GM12874 (cell line): ENCODE measurements at regions not wholly inside any gene's neighbourhood (a gene's known extent, or its start where the extent isn't known, plus 50 kb on each side); places are given as distances from the start of the nearest gene placed in this dataset.

Experiments used
- TF ChIP-seq, protein P1 (sequence below): IDR thresholded peaks from 2 replicates; pipeline ENCODE4 v1.5.1; 2011; ENCODE audit warnings: low read depth, mild to moderate bottlenecking, control low read depth, low read length, moderate library complexity; ENCODE audit not compliant: insufficient read depth

DNA sequence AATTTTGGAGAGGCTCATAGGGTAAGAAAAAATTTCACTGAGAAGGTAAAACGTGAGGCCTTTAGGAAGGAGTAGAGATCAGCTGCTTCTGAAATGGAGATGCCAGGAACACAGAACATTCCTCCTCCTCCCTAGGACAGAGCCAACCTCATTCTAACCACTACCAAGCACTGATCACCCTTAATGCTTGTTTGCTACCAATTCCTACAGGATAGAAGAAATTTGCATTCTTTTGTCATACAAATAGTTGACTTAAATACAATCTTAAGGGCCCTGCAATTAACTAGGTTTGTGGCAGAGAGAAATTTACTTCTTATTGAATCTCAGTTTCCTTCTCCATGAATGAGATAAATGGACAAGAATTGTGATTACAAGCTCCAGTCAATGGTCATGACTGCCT lies 780.2 kb upstream of the WWC1 start:
- TF ChIP-seq, protein P1, sequence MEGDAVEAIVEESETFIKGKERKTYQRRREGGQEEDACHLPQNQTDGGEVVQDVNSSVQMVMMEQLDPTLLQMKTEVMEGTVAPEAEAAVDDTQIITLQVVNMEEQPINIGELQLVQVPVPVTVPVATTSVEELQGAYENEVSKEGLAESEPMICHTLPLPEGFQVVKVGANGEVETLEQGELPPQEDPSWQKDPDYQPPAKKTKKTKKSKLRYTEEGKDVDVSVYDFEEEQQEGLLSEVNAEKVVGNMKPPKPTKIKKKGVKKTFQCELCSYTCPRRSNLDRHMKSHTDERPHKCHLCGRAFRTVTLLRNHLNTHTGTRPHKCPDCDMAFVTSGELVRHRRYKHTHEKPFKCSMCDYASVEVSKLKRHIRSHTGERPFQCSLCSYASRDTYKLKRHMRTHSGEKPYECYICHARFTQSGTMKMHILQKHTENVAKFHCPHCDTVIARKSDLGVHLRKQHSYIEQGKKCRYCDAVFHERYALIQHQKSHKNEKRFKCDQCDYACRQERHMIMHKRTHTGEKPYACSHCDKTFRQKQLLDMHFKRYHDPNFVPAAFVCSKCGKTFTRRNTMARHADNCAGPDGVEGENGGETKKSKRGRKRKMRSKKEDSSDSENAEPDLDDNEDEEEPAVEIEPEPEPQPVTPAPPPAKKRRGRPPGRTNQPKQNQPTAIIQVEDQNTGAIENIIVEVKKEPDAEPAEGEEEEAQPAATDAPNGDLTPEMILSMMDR: no peak

DNA sequence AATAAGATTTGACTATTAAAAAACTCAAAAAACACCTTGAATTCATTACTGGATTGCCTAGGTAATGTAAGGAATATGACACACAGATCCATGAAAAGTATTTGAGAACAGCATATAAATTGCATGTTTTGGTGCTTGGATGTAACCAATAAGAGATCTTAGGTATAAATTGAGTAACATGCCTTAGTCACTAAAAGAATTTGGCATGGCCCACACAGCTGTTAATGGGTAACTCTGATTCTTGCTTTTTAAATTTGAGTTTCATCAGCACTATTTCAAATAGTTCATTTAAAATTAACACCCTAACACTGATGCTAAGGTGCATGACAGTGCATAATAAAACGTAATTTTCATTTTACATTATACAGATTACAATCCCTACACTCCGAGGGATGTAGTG lies 779.3 kb upstream of the WWC1 start:
- TF ChIP-seq, protein P1: no peak

DNA sequence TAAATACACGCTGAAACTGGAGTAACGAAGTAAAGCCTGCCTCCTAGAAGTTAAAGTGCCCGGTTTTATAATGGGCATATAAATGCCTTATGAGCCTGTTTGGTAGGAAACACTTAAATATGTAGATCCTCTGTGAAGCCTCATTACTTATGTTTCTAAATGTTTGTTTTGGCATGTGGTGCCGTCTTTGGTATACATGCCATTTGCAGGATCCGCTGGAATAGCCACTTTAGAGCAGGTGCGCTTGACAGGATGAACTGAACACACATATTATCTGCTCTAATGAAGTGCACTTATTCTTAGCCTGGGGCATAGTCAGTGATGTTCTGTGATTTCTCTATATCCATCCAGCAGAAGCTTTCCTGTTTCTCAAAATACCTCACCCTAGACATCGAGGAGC lies 778.1 kb upstream of the WWC1 start:
- TF ChIP-seq, protein P1: no peak

DNA sequence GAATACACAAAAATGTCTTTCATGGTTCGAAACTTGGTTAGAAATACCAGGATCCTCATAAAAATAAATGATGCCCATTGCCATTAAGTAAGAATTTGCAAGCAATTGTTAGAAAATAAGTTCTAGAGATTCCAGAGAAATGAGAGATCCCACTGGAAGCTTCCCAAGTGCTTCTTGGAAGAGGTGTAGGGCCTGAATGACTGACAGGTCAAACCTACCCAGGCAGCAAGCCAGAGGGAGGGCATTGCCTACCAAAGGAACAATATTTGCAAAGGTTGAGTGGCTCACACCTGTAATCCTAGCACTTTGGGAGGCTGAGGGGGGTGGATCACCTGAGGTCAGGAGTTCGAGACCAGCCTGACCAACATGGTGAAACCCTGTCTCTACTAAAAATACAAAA lies 777.0 kb upstream of the WWC1 start:
- TF ChIP-seq, protein P1: no peak

DNA sequence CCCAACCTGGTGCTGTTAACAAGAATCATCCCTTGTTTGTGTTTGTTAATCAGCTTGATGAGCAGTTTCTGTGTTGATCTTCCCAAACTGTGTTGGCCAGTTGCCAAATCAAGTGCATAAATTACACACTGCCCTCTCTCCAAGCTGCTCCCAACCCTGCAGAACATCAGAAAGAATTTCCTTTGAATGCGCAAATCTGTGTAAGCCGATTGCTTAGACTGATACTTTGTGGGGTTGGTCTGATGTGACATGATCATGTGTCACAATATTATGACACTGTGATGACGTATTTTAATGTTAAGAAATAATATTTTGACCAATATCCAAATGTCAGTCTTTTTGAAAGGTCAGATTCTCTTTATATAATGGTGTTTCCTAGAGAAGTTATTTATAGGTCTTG lies 766.4 kb upstream of the WWC1 start:
- TF ChIP-seq, protein P1: no peak

DNA sequence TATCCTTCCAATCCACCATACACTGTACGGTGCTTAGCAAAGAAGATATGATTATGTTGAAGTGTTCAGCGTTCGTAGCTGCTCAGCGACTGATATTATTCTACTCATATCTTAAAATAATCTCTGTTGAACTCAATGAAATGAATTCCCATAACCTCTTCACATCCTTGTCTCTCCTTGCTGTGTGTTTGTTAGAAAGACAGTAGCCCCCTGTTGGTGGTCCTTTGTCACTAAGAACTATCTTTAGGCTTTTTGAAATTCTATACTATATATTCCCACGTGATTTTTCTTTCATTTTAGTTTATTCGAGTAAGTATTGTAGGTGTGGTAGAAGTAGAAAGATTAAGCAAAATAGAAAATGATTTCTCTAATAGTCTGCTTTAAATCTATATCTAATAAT lies 762.8 kb upstream of the WWC1 start:
- TF ChIP-seq, protein P1: no peak

DNA sequence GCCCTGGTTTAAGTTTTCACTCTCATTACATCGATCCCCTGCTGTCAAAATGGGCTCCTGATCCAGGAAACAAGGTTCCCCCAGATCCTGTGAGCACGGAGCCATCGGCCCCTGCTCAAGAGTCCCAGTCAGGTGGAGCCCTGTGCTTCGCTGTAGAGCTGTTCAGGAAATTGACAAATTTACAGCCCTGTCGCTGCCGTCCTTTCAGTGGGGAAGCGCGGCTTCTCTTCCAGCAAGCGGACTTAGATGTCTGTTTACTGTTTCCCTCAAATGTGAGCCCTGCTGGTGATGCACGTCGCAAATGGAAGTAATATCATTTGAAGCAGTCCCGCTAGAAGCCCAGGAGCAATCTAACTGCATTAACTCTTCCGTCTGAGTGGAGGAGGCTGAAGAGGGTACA lies 760.9 kb upstream of the WWC1 start:
- TF ChIP-seq, protein P1: no peak
